ENCODE measurements at regions not wholly inside any gene's neighbourhood (a gene's known extent, or its start where the extent isn't known, plus 50 kb on each side); places are given as distances from the start of the nearest gene placed in this dataset.
A peak's percentile ranks its signal among the peaks of the same experiment; 100 is the strongest.
"Not testable (repeated sequence)": the region's sequence is repeated elsewhere in the genome, so short reads cannot be mapped to it uniquely, and the experiment has no call there.

GRCh38 chr14:106738075-106738474, 1211.7 kb downstream of the TMEM121 start:
- no peaks in the 10 kb centered on the region for H3K9me3 ChIP-seq (ENCODE audit: control insufficient read depth, low read length)
- no peak overlapping the region for H3K9ac ChIP-seq (ENCODE audit: low read length)
- H3K36me3 ChIP-seq (ENCODE audit: control insufficient read depth, insufficient read depth, low read length, severe bottlenecking): no peaks in the 10 kb centered on the region
- no peak overlapping the region for H3K4me3 ChIP-seq (ENCODE audit: low read length)
- DNase-seq (ENCODE audit: low read depth): no peak
- no peaks in the 10 kb centered on the region for H3K27me3 ChIP-seq (replicated peaks; ENCODE audit: control insufficient read depth, insufficient read depth, low read length)
- H3K4me1 ChIP-seq (ENCODE audit: control insufficient read depth, insufficient read depth, low read length): no peaks in the 10 kb centered on the region

DNA sequence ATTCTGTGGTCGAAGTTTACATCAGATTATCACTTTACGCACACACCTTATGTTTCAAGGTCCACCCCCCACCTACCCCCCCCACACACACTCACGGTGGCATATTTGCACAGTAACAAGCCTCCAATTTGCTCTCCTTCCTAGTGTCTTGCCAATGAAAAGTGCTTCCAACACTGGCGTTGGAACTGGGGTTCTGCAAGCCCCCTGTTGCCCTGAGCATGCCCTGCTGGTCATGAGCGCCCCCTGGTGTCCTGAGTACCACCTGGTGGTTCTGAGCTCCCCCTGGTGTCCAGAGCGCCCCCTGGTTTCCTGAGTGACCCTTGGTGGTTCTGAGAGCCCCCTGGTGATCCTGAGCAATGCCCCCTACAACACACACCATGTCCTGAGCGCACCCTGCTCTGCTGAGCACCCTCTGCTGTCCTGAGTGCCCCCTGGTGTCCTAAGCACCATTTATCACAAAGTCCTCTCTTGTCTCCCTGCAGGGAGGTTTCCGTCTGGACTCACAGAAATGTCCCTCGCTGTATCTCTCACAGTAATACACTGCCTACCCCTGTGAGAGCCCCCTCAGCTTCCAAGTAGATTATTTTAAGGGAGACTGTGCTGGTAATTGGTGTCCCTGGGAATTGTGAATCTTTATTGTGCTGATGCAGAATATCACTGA, 1212.3 kb downstream of the TMEM121 start:
- H3K9me3 ChIP-seq (ENCODE audit: control insufficient read depth, low read length); H3K27me3 ChIP-seq (replicated peaks; ENCODE audit: control insufficient read depth, insufficient read depth, low read length); H3K4me3 ChIP-seq (ENCODE audit: low read length); H3K9ac ChIP-seq (ENCODE audit: low read length); H3K36me3 ChIP-seq (ENCODE audit: control insufficient read depth, insufficient read depth, low read length, severe bottlenecking); DNase-seq (ENCODE audit: low read depth); H3K4me1 ChIP-seq (ENCODE audit: control insufficient read depth, insufficient read depth, low read length): not testable (repeated sequence)

DNA sequence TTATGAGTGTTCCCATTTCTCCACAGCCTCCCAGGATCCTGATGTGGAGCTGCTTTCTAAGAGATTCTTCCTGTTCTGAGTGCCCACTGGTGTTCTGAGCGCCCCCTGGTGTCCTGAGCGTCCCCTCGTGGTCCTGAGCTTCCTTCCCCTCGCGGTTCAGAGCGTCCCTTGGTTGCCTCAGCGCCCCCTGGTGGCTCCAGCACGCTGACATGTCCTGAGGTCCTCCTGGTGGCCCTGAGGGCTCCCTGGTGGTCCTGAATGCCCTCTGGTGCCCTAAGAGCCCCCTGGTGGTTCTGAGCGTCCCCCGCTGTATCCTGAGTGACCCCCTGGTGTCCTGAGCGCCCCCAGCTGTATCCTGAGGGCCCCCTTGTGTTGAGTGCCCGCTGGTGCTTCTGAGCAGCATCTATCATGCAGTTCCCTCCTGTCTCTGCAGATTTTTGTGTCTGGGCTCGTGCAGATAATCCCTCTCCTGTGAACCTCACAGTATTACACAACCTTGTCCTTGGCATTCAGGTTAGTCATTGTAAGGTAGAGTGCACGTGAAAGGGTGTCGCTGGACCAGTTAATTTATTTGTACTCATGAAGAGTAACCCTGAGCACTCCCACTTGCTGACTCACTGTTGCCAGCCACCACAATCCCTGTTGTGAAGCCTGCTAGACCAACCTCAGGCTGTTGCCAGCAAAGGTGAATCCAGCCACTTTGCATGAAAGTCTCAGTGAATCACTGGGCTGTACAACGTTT, 1214.9 kb downstream of the TMEM121 start:
- not testable (repeated sequence) for DNase-seq (ENCODE audit: low read depth); H3K4me1 ChIP-seq (ENCODE audit: control insufficient read depth, insufficient read depth, low read length); H3K4me3 ChIP-seq (ENCODE audit: low read length); H3K36me3 ChIP-seq (ENCODE audit: control insufficient read depth, insufficient read depth, low read length, severe bottlenecking); H3K9ac ChIP-seq (ENCODE audit: low read length); H3K27me3 ChIP-seq (replicated peaks; ENCODE audit: control insufficient read depth, insufficient read depth, low read length); H3K9me3 ChIP-seq (ENCODE audit: control insufficient read depth, low read length)

DNA sequence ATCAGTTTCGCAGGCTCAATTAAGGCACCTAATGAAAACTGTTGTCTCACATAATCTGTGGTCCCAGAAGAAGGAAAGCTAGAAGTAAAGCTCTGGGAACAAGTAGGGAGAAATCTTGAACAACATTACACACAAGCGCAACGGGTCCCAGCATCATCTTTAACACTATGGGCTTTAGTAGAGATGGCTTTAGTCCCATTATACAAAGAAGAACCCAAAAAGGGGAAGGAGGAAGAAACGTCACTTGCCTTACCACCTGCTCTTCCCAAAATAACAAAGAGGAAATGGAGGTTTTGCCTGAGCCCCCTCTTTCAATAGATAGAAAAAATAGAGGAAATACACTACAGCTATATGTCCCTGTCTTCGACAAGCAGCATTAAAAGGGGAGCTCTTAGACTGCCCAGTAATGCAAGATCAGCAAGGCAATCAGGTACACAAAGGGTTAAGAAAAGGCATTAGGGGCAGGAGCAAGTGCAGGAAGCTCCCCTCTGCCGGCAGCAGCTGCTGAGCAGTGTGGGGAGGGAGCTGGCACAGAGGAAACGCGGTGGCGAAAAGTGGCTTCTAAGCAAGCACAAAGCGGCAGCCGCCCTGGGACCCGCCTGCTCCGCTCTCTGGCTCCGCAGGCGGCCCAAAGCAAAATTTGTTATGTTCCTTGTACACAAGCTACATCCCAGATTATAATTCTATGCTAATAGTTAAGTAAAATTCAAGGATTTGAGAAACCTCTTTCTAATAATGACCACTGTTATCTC, 1218.8 kb downstream of the TMEM121 start:
- not testable (repeated sequence) for H3K9ac ChIP-seq (ENCODE audit: low read length); H3K36me3 ChIP-seq (ENCODE audit: control insufficient read depth, insufficient read depth, low read length, severe bottlenecking); H3K4me3 ChIP-seq (ENCODE audit: low read length); H3K9me3 ChIP-seq (ENCODE audit: control insufficient read depth, low read length); H3K4me1 ChIP-seq (ENCODE audit: control insufficient read depth, insufficient read depth, low read length); DNase-seq (ENCODE audit: low read depth); H3K27me3 ChIP-seq (replicated peaks; ENCODE audit: control insufficient read depth, insufficient read depth, low read length)

- not testable (repeated sequence) for H3K4me3 ChIP-seq (ENCODE audit: low read length); H3K9me3 ChIP-seq (ENCODE audit: control insufficient read depth, low read length); DNase-seq (ENCODE audit: low read depth); H3K36me3 ChIP-seq (ENCODE audit: control insufficient read depth, insufficient read depth, low read length, severe bottlenecking); H3K27me3 ChIP-seq (replicated peaks; ENCODE audit: control insufficient read depth, insufficient read depth, low read length); H3K4me1 ChIP-seq (ENCODE audit: control insufficient read depth, insufficient read depth, low read length); H3K9ac ChIP-seq (ENCODE audit: low read length)
Measured at GRCh38 chr14:106750089-106750488, 1223.7 kb downstream of the TMEM121 start.

DNA sequence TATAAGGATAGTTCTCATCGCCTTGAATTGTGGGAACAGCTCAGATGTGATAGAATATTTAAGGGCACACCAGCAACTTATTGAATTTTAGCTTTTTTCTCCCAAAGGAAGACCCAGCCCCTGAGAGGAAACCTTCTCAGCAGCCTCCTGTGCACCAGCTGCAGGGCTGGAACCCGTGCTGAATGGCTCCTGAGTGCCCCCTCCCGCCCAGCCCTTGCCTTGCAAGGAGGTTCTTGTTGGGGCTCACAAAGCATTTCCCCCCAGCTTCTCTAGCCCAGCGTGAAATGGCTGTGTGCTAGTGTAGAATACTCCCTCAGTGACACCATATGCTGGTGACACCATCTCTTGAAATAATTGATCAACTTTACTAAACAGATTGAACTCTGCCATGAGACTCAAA, 1227.4 kb downstream of the TMEM121 start:
- not testable (repeated sequence) for H3K36me3 ChIP-seq (ENCODE audit: control insufficient read depth, insufficient read depth, low read length, severe bottlenecking); H3K9me3 ChIP-seq (ENCODE audit: control insufficient read depth, low read length); H3K27me3 ChIP-seq (replicated peaks; ENCODE audit: control insufficient read depth, insufficient read depth, low read length); H3K4me1 ChIP-seq (ENCODE audit: control insufficient read depth, insufficient read depth, low read length); DNase-seq (ENCODE audit: low read depth); H3K9ac ChIP-seq (ENCODE audit: low read length); H3K4me3 ChIP-seq (ENCODE audit: low read length)

DNA sequence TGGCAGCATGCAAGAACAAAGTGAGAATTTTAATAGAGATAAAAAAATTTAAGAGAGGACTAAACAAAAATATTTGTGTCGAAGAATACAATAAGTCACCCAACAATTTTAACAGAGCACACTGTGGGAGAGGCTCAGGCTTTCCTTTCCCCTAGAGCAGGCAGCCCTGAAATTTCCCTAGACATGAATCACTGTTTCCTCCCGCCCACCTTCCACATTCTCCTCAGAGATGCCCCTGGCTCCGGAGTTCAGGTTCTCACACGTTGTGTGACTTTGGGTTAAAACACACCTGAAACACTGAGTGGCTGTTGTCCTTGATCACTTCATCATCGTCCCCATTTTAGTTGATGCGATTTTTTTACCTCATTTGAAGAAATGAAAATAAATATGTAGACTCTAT, 1231.1 kb downstream of the TMEM121 start:
- H3K4me3 ChIP-seq (ENCODE audit: low read length); H3K9me3 ChIP-seq (ENCODE audit: control insufficient read depth, low read length); H3K27me3 ChIP-seq (replicated peaks; ENCODE audit: control insufficient read depth, insufficient read depth, low read length); H3K36me3 ChIP-seq (ENCODE audit: control insufficient read depth, insufficient read depth, low read length, severe bottlenecking); H3K4me1 ChIP-seq (ENCODE audit: control insufficient read depth, insufficient read depth, low read length); DNase-seq (ENCODE audit: low read depth); H3K9ac ChIP-seq (ENCODE audit: low read length): not testable (repeated sequence)

- H3K9me3 ChIP-seq (ENCODE audit: control insufficient read depth, low read length); H3K4me1 ChIP-seq (ENCODE audit: control insufficient read depth, insufficient read depth, low read length); H3K27me3 ChIP-seq (replicated peaks; ENCODE audit: control insufficient read depth, insufficient read depth, low read length); H3K4me3 ChIP-seq (ENCODE audit: low read length); DNase-seq (ENCODE audit: low read depth); H3K9ac ChIP-seq (ENCODE audit: low read length); H3K36me3 ChIP-seq (ENCODE audit: control insufficient read depth, insufficient read depth, low read length, severe bottlenecking): not testable (repeated sequence)
Measured at GRCh38 chr14:106761886-106762816, 1235.8 kb downstream of the TMEM121 start.

DNA sequence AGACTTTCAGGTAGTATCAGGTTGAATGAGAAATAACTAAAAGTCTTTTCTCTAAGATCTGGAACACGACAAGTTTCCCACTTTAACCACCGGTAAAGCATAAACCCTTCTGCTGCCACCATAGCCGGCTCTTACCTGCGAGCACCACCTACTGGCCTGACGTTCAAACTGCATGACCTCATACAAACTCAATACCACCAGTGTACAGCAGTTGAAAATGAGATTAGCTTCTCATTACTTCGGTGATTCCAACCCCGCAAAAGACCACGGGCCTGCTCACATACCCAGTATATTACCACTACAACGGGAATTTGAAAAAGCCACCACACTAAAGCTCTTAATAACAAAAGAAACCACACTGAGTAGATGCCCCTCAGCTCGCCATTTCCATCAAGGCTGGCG, 1238.6 kb downstream of the TMEM121 start:
- H3K27me3 ChIP-seq (replicated peaks; ENCODE audit: control insufficient read depth, insufficient read depth, low read length); H3K4me3 ChIP-seq (ENCODE audit: low read length); H3K9me3 ChIP-seq (ENCODE audit: control insufficient read depth, low read length); H3K9ac ChIP-seq (ENCODE audit: low read length); H3K4me1 ChIP-seq (ENCODE audit: control insufficient read depth, insufficient read depth, low read length); H3K36me3 ChIP-seq (ENCODE audit: control insufficient read depth, insufficient read depth, low read length, severe bottlenecking): not testable (repeated sequence)
- peak; percentile 10 for DNase-seq (ENCODE audit: low read depth)

DNA sequence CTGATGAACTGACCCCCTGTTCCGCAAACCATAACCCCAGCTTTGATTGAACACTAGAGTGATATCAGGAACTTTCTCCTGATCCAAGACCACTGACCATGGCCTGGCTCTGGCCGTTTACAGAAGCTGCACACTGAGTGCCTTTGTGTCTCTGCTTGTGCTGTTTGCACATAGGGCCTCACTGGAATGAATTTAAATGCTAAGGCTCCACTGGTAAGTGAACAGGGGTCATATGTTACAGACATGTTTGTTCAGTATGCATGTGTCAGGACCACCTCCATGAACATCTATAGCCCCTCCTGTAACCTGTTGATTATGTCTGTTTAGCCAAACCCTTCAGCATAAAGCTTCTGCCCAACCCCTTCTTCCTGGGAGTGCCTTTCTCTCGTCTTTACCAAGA, 1239.8 kb downstream of the TMEM121 start:
- Histone ChIP-seq H3K27me3 (replicated peaks; ENCODE audit: control insufficient read depth, insufficient read depth, low read length) (no peaks in the 10 kb centered on the region), H3K9ac (ENCODE audit: low read length) (no peak overlapping the region), H3K36me3 (ENCODE audit: control insufficient read depth, insufficient read depth, low read length, severe bottlenecking) (no peaks in the 10 kb centered on the region), H3K4me1 (ENCODE audit: control insufficient read depth, insufficient read depth, low read length) (no peaks in the 10 kb centered on the region), H3K9me3 (ENCODE audit: control insufficient read depth, low read length) (no peaks in the 10 kb centered on the region), H3K4me3 (ENCODE audit: low read length) (no peak overlapping the region)
- DNase-seq (ENCODE audit: low read depth): no peak
